Left lung (tissue), 4 donors: ENCODE measurements at regions not wholly inside any gene's neighbourhood (a gene's known extent, or its start where the extent isn't known, plus 50 kb on each side); places are given as distances from the start of the nearest gene placed in this dataset.

Experiments used
- ATAC-seq: fragments of 200-7000 bp; cut with Tn5 transposase; one replicate; pipeline ENCODE4 v1.9.1; 2020; ENCODE audit warnings: moderate library complexity
- DNase-seq, 4 donors: peaks; one replicate each; pipeline ENCODE4 v3.0.0-alpha.2; 2013 to 2020
- H3K27ac ChIP-seq, 2 donors: fragments of 200-600 bp; sonication (generic) in 1 of 2; one replicate each; pipeline versions ENCODE4 v1.5.0 to v1.8.0; 2020 to 2021
- H3K27me3 ChIP-seq, 2 donors: fragments of 200-600 bp; sonication (generic) in 1 of 2; one replicate each; pipeline versions ENCODE4 v1.5.0 to v1.8.0; 2020 to 2021
- H3K36me3 ChIP-seq, 2 donors: fragments of 200-600 bp; sonication (generic) in 1 of 2; one replicate each; pipeline versions ENCODE4 v1.5.0 to v1.8.0; 2020 to 2021
- H3K4me1 ChIP-seq, 2 donors: fragments of 200-600 bp; one replicate each; pipeline ENCODE4 v1.8.0; 2021
- H3K4me3 ChIP-seq, 2 donors: fragments of 200-600 bp; sonication (generic) in 1 of 2; one replicate each; pipeline versions ENCODE4 v1.5.0 to v1.8.0; 2020 to 2021; ENCODE audit warnings: mild to moderate bottlenecking in 1 of 2
- H3K9me3 ChIP-seq, 2 donors: fragments of 200-600 bp; sonication (generic) in 1 of 2; one replicate each; pipeline versions ENCODE4 v1.5.0 to v1.8.0; 2020 to 2021
- CTCF ChIP-seq, 2 donors: fragments of 200-600 bp; sonication (generic) in 1 of 2; IDR thresholded peaks; one replicate each; pipeline versions ENCODE4 v1.5.0 to v1.8.0; 2021; ENCODE audit warnings: antibody characterized with exemption in 2 of 2
- intact Hi-C, 2 donors: fragments of 100-400 bp; cut with DNase I; formaldehyde crosslinking; loops; one replicate each; pipeline versions ENCODE4 v1.11.2 to v1.14.2; 2022
- donor health status: DM: no; HTN: yes; CAD: no.
- donor health status: DM: no; HTN: no; CAD: no.

GRCh38 chr2:239514754-239515530 is 114.1 kb upstream of the HDAC4 start:
- H3K27ac ChIP-seq = no peak overlapping the region
- no peak for DNase-seq
- intact Hi-C loops = no loop called here

DNA sequence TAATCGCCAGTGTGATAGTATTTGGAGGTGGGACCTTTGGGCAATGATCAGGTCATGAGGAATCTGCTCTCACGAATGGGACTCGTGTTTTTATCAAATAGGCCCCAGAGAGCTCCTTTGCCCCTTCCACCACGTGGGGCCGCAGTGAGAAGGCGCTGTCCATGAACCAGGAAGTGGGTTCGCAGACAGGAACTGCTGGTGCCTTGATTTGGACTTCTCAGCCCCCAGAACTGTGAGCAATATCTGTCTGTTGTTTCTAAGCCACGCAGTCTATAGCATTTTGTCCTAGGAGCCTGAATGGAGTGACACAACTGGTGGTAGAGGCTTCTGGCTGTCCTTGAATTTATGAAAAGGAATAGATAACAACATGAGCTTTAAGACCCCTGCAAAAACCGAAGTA is 111.2 kb upstream of the HDAC4 start:
- no peak for DNase-seq
- no peaks in the 10 kb centered on the region for H3K36me3 ChIP-seq
- no peak overlapping the region for H3K27ac ChIP-seq
- no peak for ATAC-seq
- H3K27me3 ChIP-seq = no peaks in the 10 kb centered on the region
- TF ChIP-seq CTCF (IDR thresholded peaks at IDR 0.05) = no peak
- no peak overlapping the region for H3K4me3 ChIP-seq
- intact Hi-C loops = no loop called here
- no peaks in the 10 kb centered on the region for H3K9me3 ChIP-seq
- H3K4me1 ChIP-seq = no peaks in the 10 kb centered on the region

More at GRCh38 chr2:239514754-239515530, 114.1 kb upstream of the HDAC4 start:
- Histone ChIP-seq H3K36me3 (no peaks in the 10 kb centered on the region), H3K4me1 (no peaks in the 10 kb centered on the region), H3K9me3 (no peaks in the 10 kb centered on the region), H3K27me3 (no peaks in the 10 kb centered on the region), H3K4me3 (no peak overlapping the region)
- TF ChIP-seq CTCF (IDR thresholded peaks at IDR 0.05) = no peak
- no peak for ATAC-seq

- no peaks in the 10 kb centered on the region for H3K27me3 ChIP-seq
- no peak for TF ChIP-seq CTCF (IDR thresholded peaks at IDR 0.05)
- peaks cover 0 to 4% of the 10 kb centered on the region in 2 donors for H3K4me1 ChIP-seq
- no peak for DNase-seq
- H3K27ac ChIP-seq = no peak overlapping the region
- no peak overlapping the region for H3K4me3 ChIP-seq
- intact Hi-C loops = no loop called here
- no peaks in the 10 kb centered on the region for H3K9me3 ChIP-seq
- no peaks in the 10 kb centered on the region for H3K36me3 ChIP-seq
- no peak for ATAC-seq
Observed at GRCh38 chr2:239509373-239510143, 108.7 kb upstream of the HDAC4 start.

DNA sequence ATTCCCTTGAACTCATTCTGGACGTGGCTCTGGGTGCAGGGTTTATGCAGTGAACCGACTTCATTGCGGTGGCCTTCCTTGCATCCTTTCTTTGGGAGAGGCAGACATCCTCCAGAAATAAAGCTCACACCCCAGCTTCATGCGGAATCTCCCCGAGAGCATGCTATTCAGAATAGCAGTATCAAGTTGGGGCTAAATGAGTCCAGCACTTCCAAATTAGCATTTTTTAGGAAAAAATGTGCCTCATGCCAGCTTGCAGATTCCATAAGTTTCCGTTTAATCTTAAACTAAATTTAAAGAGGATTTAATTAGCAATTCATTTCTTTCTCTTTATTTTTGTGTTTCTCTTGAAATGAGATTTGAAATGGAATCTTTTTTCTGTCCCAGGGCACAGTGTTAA is 107.4 kb upstream of the HDAC4 start:
- TF ChIP-seq CTCF (IDR thresholded peaks at IDR 0.05) = no peak
- H3K4me3 ChIP-seq = no peak overlapping the region
- DNase-seq (no peak), ATAC-seq (no peak)
- no peak overlapping the region for H3K27ac ChIP-seq
- H3K27me3 ChIP-seq = no peaks in the 10 kb centered on the region
- H3K9me3 ChIP-seq = no peaks in the 10 kb centered on the region
- intact Hi-C loops = no loop called here
- peaks cover 0 to 16% of the 10 kb centered on the region in 2 donors for H3K4me1 ChIP-seq
- no peaks in the 10 kb centered on the region for H3K36me3 ChIP-seq

DNA sequence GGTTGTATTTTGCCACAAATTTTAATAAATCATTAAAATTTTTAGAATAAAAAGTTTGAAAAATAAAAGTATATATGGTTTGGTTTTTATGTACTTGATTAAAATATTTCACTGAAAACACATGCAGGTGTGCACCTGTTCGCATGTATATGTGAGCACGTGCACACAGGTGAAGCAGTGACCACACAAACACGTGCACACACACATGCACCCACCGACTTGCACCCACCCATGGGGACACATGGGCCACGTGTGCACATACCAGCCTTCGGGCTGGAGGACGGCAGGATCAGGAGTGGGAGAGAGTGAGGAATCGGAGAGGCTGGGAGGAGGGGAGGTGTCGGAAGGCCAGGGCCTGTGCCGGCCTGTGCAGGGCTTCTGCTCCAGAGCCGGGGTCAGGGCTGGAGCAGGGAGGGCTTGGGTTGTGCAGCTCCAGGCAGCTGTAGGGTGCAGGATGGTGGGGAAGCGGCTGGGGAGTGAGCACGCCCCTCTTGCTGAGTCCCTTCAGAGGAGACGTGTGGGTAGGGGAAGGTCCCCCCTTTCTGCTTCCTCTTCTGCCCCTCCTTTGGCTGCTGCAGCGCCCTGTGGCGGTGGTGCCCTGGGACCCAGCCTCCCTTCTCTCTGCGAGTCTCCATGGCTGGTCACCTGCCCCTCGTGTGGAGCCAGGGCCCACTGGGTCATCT is 106.9 kb upstream of the HDAC4 start:
- H3K4me3 ChIP-seq = no peak overlapping the region
- no peaks in the 10 kb centered on the region for H3K9me3 ChIP-seq
- ATAC-seq = no peak
- intact Hi-C loops = no loop called here
- no peaks in the 10 kb centered on the region for H3K36me3 ChIP-seq
- peak in 1 of 4 donors; percentile 70 for DNase-seq
- H3K4me1 ChIP-seq = peaks cover 0 to 21% of the 10 kb centered on the region in 2 donors
- H3K27me3 ChIP-seq = no peaks in the 10 kb centered on the region
- no peak for TF ChIP-seq CTCF (IDR thresholded peaks at IDR 0.05)
- no peak overlapping the region for H3K27ac ChIP-seq
